ENCODE measurements at regions not wholly inside any gene's neighbourhood (a gene's known extent, or its start where the extent isn't known, plus 50 kb on each side); places are given as distances from the start of the nearest gene placed in this dataset.

- no peak for TF ChIP-seq CTCF (IDR thresholded peaks at IDR 0.05 in 4 of 5, conservative IDR thresholded peaks at IDR 0.05 in 1 of 5)
- TF ChIP-seq POLR2A (IDR thresholded peaks at IDR 0.05), result no peak
These were observed 334.6 kb downstream of the CRPPA start for GRCh38 chr7:16086743-16087142.
